ENCODE measurements at regions not wholly inside any gene's neighbourhood (a gene's known extent, or its start where the extent isn't known, plus 50 kb on each side); places are given as distances from the start of the nearest gene placed in this dataset.

DNA sequence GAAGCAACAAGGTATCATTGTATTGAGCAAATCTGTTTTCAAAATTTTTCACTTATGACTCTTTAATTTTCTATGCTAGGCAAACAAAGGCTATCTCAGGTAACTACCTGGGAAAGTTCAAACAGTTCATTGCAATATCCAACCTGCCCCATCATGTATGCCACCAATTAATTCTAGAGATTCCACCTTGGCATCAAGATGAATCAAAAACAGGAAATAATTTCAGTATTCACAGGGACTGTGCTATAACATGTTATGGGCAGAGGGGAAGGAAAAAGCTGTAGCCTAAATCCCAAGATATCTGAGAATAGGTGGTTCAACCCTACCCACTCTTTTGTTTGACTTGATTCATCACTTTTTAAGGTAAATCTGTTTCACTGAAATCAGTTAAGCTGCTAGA is 67.5 kb upstream of the SH3GLB1 start (continued):
- TF ChIP-seq, protein P1, sequence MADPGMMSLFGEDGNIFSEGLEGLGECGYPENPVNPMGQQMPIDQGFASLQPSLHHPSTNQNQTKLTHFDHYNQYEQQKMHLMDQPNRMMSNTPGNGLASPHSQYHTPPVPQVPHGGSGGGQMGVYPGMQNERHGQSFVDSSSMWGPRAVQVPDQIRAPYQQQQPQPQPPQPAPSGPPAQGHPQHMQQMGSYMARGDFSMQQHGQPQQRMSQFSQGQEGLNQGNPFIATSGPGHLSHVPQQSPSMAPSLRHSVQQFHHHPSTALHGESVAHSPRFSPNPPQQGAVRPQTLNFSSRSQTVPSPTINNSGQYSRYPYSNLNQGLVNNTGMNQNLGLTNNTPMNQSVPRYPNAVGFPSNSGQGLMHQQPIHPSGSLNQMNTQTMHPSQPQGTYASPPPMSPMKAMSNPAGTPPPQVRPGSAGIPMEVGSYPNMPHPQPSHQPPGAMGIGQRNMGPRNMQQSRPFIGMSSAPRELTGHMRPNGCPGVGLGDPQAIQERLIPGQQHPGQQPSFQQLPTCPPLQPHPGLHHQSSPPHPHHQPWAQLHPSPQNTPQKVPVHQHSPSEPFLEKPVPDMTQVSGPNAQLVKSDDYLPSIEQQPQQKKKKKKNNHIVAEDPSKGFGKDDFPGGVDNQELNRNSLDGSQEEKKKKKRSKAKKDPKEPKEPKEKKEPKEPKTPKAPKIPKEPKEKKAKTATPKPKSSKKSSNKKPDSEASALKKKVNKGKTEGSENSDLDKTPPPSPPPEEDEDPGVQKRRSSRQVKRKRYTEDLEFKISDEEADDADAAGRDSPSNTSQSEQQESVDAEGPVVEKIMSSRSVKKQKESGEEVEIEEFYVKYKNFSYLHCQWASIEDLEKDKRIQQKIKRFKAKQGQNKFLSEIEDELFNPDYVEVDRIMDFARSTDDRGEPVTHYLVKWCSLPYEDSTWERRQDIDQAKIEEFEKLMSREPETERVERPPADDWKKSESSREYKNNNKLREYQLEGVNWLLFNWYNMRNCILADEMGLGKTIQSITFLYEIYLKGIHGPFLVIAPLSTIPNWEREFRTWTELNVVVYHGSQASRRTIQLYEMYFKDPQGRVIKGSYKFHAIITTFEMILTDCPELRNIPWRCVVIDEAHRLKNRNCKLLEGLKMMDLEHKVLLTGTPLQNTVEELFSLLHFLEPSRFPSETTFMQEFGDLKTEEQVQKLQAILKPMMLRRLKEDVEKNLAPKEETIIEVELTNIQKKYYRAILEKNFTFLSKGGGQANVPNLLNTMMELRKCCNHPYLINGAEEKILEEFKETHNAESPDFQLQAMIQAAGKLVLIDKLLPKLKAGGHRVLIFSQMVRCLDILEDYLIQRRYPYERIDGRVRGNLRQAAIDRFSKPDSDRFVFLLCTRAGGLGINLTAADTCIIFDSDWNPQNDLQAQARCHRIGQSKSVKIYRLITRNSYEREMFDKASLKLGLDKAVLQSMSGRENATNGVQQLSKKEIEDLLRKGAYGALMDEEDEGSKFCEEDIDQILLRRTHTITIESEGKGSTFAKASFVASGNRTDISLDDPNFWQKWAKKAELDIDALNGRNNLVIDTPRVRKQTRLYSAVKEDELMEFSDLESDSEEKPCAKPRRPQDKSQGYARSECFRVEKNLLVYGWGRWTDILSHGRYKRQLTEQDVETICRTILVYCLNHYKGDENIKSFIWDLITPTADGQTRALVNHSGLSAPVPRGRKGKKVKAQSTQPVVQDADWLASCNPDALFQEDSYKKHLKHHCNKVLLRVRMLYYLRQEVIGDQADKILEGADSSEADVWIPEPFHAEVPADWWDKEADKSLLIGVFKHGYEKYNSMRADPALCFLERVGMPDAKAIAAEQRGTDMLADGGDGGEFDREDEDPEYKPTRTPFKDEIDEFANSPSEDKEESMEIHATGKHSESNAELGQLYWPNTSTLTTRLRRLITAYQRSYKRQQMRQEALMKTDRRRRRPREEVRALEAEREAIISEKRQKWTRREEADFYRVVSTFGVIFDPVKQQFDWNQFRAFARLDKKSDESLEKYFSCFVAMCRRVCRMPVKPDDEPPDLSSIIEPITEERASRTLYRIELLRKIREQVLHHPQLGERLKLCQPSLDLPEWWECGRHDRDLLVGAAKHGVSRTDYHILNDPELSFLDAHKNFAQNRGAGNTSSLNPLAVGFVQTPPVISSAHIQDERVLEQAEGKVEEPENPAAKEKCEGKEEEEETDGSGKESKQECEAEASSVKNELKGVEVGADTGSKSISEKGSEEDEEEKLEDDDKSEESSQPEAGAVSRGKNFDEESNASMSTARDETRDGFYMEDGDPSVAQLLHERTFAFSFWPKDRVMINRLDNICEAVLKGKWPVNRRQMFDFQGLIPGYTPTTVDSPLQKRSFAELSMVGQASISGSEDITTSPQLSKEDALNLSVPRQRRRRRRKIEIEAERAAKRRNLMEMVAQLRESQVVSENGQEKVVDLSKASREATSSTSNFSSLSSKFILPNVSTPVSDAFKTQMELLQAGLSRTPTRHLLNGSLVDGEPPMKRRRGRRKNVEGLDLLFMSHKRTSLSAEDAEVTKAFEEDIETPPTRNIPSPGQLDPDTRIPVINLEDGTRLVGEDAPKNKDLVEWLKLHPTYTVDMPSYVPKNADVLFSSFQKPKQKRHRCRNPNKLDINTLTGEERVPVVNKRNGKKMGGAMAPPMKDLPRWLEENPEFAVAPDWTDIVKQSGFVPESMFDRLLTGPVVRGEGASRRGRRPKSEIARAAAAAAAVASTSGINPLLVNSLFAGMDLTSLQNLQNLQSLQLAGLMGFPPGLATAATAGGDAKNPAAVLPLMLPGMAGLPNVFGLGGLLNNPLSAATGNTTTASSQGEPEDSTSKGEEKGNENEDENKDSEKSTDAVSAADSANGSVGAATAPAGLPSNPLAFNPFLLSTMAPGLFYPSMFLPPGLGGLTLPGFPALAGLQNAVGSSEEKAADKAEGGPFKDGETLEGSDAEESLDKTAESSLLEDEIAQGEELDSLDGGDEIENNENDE (IDR thresholded peaks at IDR 0.05; ENCODE audit: insufficient replicate concordance, low read length), result no peak
- TF ChIP-seq ZNF274 (IDR thresholded peaks at IDR 0.05; ENCODE audit: borderline replicate concordance, extremely low read depth, low read length) (no peak), TAF7 (optimal IDR thresholded peaks at IDR 0.05; ENCODE audit: borderline replicate concordance, low read depth, low read length) (no peak), TAF1 (IDR thresholded peaks at IDR 0.05; ENCODE audit: low read depth, low read length) (no peak), JUN (IDR thresholded peaks at IDR 0.05; ENCODE audit: low read depth, low read length) (no peak), GABPA (IDR thresholded peaks at IDR 0.05; ENCODE audit: borderline replicate concordance, insufficient read depth, low read length) (no peak), BRCA1 (IDR thresholded peaks at IDR 0.05; ENCODE audit: low read depth, low read length) (no peak), SP4 (IDR thresholded peaks at IDR 0.05; ENCODE audit: low read length) (no peak), BACH1 (IDR thresholded peaks at IDR 0.05; ENCODE audit: low read length) (no peak), EZH2 (IDR thresholded peaks at IDR 0.05; ENCODE audit: low read depth, low read length, severe bottlenecking) (no peak), ASH2L (IDR thresholded peaks at IDR 0.05; ENCODE audit: low read length) (no peak), NRF1 (IDR thresholded peaks at IDR 0.05; ENCODE audit: low read depth, low read length) (no peak)
- TF ChIP-seq, protein P2, sequence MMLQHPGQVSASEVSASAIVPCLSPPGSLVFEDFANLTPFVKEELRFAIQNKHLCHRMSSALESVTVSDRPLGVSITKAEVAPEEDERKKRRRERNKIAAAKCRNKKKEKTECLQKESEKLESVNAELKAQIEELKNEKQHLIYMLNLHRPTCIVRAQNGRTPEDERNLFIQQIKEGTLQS (IDR thresholded peaks at IDR 0.05; ENCODE audit: insufficient read depth, low read depth, low read length), result no peak

Measured in H1 (cell line).